ENCODE measurements at regions not wholly inside any gene's neighbourhood (a gene's known extent, or its start where the extent isn't known, plus 50 kb on each side); places are given as distances from the start of the nearest gene placed in this dataset.

DNA sequence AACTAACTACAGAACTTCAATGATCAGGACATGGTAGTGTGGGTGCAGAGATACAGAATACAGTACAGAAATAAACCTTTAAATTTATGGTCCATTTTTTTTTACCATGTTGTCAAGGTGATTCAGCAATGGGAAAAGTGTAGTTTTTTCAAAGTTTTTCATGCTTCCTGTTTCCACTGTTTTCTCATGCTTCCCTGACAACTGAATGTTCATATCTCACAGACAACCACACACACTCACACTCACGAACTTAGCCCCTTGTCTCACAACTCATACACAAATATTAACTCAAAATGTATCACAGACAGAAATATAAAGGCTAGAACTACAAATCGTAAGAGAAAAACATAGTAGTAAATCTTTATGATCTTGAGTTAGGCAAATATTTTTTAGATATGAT is 232.6 kb upstream of the CDYL start:
- TF ChIP-seq CTCF (IDR thresholded peaks at IDR 0.05; ENCODE audit: low read depth, low read length): no peak
- no peak for TF ChIP-seq EZH2phosphoT487 (IDR thresholded peaks at IDR 0.05; ENCODE audit: low read depth)
